GOT3 (cell line): ENCODE measurements at regions not wholly inside any gene's neighbourhood (a gene's known extent, or its start where the extent isn't known, plus 50 kb on each side); places are given as distances from the start of the nearest gene placed in this dataset.

ENCODE experiments used
- DNase-seq: peaks from one replicate; lab custom pipeline; 2025; ENCODE audit warnings: mixed read lengths; lab: John Stamatoyannopoulos, UW

DNA sequence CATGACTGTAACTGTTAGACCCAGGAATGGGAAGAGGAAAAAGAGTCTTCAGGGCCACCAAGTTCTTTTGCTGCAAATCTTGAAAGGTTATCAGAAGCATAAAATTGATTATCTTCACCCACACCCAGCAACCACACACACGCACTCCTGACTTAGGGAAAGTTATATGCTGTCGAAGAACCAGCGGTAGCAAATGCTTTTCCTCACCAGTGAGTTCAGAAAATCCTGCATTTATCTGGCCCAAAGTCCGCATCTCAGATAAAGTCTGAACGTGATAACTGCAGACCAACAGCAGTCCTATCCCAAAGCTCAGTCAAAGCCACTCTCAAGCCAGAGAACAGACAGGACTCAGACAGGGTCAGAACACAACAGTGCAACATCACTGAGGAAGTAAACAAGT, 115.6 kb downstream of the IRS2 start:
- DNase-seq = no peak

DNA sequence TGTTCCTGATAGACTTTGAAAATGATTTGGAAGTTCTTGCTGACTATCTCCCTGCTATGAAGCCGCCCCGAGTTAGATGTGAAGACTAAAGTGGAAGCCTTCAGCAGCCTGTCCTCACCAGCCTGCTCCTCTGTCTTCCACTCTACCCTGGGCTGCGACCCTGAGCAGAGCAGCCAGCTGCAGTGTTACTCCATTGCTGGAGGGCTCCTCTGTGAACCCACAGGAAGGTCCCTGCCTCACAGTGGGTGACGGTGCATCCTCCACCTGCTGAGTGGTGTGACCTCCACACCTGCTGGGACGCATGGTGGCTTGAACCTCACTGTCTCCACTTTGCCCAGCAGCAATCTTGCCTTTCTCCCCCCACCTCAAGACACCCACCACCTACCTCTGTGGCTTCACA, 116.4 kb downstream of the IRS2 start:
- DNase-seq = no peak

DNA sequence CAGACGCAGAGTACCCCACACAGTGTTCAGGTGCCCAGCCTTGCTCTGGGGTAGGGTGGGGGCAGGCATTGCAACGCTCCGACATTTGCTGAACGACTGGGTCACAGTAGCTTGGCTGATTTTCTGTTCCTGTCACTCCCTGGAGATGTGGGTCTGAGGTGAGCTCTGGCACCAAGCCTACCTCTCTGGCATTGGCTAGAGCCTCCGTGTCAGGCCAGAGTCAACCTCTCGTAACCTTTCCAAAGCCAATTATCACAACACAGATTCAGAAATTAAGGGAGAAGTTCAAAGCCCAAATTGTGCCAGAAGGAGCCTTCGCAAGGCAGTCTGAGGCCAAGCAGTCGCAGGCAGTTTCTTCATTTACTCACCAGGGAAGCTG, 117.2 kb downstream of the IRS2 start:
- DNase-seq = no peak

DNA sequence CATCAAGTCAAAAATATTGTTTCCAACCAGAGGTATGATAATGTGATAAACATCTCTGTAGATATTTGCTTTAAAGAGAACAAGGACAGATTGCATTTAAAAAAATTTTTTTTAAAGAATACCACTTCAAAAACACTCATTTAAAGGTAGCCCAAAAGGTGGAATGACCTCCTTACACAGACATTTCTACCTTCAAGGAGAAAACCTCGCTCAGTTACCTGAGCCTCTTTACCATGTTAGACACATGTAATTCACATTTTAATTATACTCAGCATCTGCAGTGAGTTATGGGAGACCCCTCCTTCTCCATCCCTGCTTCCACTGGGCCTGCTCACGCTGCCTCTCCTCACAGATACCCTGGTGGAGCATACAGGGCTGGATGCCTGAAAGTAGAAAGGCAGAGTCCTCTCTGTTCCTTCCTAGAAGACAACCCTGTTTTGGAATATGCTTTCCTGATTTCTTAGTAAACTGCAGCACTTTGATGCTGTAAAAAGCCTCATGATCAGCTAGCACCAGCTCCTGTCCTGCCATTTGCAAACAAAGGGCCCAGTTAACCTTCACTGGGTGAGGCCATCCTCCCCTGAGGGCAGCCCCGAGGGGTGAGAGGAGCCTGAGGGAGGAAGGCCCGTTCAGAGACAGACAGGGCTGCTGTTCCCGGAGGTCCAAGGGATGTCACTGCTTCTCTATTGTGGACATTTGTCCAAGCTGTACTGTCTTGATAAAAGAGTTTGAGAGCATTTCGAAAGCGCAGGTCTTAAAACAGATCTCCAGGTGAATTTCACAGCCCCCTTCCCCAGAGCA, 117.8 kb downstream of the IRS2 start:
- no peak for DNase-seq

DNA sequence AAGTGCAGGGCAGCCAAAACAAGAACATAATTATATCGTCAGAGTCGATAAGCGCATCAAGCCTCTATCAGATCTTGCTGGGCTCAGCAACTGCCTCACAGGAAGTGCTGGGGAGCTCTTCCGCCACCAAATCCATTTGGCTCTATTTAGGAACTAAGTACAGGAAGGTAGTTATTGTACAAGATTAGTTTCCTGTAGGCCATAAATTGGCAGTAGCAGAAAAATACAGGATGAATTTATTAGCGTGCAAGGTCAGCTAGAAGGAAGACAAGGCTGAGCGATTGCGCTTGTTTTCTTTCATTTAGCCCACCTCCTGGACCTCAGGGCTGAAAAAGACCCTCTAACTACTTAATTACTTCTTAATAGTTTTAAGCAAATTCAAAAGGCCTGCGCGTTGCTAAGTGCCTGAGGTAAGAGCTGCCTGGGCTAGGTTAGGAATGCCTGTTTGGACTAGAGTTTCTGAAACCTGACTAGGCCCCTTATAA, 118.5 kb downstream of the IRS2 start:
- DNase-seq = no peak

DNA sequence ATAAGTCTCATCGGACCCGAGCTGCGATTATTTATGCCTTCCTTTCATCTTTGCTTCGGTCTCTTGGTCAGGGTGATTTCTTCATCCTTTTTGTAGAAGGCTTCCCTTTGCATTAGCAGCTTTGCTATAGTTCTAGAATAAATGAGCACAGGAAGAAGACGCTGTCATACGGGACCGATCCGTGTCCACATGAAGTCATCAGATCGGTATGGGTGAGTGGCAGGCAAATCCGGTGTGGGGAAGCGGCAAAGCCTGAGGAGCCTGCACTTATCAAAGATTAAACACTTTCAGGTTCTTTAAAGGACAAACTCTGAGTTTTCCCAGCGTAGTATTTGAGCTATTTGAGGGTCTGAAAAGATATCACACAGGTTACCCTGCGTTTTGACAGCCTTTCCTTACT, 119.3 kb downstream of the IRS2 start:
- no peak for DNase-seq

DNA sequence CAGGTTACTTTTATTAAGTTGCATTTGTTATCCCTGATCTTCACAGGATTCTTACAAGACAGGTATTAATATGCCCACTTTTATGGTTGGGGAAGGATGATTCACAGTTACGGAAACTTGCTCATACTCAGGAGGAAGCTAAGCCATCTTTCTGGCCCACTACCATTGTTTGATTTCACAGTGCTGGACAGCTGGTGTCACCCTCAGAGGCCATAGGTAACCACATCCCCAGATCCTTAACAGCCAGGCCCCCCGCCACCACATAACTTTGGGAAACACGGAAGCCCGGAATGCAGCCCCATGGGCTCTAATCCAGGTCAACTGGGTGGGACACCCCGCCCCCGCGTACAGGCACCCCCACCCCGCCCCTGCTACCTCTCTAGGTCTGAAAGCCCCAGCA, 119.7 kb downstream of the IRS2 start:
- DNase-seq = no peak

DNA sequence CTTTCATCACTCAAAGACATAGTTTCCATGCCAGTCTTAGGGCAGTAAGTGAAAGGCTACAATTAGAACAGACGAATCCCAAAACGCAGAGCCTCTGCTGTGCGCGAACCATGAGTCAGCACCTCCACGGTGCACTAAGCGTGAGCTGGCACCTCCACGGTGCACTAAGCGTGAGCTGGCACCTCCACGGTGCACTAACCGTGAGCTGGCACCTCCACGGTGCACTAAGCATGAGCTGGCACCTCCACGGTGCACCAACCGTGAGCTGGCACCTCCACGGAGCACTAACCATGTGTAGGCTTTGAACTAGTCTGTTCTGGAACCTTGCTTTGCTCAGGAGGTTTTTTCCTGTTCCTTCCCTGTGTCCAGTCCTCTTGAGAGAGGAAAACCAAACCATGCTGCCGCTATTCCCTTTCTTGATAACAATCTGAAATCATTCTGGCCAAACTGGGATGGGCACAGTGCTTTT, 120.6 kb downstream of the IRS2 start:
- no peak for DNase-seq

DNA sequence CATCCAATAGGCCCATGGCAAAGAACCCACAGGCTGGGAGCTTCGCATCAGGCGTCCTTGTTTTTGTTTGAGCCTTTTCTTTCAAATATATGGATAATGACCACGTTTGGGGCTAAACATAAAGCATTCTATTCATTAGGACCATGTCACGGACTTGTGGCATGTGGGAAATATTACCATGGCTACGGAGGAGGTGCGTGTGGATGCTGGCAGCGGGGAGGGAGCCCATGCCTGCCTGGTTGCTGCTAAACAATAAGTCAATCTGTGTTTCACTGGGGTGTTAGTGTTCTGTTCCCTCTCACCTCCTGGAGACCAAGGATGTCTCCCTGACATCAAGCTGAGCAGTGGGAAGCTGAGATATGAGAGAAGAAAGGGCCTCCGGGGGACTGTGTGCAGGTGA, 121.1 kb downstream of the IRS2 start:
- DNase-seq = no peak

DNA sequence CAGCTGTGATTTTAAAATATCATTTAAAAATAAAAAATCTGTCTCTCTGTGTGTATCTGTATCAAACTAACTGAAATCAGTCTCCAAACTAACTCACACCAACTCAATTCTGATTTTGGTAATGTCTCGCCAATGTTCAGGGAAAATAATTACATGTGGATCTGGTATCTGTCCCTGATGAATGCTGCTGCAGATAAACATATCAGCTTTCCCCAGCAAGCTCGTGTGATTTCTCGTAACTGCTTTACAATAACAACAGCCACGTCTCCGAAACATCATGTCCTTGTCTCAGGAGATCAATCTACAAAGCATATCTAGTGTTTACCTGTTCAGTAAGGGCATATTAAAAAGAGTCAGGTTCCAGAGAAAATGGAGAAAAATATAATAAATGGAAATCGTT, 129.0 kb downstream of the IRS2 start:
- DNase-seq = no peak

DNA sequence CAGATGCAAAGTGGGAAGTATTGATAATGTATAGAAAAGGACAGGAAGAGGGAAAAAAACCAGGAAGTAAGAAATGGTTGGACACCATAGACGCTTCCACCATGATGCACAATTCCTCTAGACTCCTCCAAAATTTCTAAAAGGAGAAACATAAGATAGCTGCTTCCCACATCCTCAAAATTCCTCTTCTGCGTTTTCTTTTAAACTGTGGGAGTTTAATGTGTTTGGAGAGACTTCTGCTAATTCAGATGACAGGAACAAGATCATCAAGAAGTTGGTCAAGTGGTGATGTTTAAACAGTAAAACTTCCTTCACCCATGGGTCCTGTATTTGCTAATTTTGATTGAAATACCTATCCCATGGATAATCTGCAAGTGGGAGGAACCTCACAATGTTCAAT, 130.2 kb downstream of the IRS2 start:
- no peak for DNase-seq

DNA sequence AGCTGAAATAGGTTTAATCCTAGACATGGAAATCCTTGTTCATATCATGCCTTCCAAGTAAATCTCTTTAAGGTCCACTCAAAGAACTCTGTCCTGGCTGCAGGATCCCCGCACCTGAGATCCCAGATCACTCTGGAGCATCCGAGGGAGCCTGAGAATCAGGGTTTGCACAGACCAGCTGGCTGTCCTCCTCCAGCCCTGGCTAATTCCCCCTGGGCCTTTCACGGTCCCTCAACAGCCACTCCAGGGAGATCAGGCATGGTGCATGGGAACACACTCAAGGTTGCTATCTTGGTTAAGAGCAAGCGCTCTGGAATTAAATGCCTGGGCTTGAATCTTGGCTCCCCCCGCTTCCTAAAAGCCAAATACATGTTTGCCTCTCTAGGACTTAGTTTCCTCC, 130.8 kb downstream of the IRS2 start:
- DNase-seq = no peak

DNA sequence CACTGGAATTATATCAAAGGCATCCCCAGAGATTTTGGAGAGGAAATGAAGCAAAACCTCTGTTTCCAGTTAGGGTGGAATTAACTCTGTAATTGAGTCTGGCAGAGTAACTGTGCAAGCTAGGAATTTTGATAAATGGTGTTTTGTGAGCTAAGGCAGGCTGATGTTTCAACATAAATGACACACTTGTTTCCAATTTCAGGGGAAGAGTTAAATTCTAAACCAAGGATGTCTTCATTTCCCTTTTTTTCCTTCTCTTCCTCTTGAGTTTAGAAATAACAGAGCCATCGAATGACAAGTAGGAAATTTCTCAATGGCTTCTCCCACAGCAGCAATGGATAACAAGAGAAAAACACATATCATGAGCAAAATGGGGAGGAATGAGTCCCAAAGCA, 131.2 kb downstream of the IRS2 start:
- DNase-seq = no peak

DNA sequence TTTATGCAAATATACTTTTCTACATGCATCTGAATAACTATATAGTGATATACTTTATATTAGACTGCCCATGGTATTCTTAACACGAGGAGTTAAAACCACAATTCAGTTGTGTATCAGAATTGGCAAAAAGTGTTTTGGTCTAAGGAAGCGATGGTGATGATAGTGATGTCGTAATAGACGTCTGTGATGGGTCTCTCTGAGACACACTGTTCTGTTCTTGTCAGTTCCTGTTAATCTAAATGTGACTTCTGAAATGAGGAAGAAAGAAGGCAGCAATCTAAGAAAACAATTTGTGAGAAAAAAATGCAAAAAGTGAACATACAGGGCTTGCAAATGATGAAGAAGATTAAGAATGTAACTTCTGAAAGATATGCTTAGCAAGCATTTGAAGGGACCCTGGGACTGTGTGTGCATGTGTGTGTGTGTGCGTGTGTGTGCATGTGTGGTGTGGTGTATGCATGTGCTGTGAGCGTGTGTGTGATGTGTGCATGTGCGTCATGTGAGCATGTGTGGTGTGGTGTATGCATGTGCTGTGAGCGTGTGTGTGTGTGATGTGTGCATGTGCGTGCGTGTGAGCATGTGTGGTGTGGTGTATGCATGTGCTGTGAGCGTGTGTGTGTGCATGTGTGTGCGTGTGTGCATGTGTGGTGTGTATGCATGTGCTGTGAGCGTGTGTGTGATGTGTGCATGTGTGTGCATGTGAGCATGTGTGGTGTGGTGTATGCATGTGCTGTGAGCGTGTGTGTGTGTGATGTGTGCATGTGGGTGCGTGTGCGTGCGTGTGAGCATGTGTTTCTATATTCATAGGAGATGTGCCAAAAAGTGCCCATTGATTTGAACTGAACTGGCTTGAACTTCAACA, 131.8 kb downstream of the IRS2 start:
- no peak for DNase-seq

DNA sequence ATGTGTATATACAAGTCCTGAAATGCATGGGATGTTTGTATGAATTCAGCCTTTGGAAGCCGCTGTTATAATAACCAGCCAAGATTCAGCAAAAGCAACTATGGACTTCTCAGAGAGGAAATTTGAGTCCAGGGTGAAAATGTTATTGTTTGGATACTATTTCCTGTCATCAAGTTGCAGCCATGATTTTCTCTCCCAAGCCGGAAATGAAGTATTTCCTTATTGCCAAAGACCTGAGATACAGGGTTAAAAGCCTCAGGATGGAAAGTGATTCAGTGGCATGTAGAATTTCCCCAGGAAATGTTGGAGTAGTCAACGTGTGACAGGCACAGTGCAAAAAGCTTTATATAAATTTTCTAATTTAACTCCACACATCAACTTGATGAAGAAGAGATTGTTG, 133.9 kb downstream of the IRS2 start:
- DNase-seq = no peak

DNA sequence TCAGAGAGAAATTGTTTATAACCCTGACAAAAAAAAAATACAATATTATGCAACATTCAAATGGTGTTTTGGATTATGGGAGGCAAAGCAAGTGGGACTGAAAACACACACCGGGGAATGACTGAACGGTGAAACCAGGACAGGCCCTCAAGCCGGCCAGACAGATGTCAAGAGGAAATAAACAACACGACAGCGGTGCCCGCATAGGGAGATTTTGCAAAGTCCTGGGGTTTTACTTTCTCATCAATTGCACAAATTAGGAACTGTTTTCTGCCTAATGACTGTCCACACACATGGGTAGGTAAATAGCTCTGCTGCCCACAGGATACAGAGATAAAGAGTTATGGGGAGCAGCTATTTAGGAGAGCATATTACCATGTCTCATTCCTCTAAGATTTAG, 134.5 kb downstream of the IRS2 start:
- DNase-seq = no peak

DNA sequence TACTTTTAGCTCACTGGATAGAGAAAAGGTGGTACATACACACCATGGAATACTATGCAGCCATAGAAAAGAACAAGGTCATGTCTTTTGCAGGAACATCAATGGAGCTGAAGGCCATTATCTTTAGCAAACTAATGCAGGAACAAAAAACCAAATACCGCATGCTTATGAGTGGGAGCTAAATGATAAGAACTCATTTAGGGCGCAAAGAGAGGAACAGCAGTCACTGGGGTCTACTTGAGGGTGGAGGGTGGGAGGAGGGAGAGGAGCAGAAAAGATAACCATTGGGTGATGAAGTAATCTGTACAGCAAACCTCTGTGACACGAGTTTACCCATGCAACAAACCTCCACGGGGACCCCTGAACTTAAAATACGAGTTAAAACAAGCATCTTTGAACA, 135.1 kb downstream of the IRS2 start:
- no peak for DNase-seq

DNA sequence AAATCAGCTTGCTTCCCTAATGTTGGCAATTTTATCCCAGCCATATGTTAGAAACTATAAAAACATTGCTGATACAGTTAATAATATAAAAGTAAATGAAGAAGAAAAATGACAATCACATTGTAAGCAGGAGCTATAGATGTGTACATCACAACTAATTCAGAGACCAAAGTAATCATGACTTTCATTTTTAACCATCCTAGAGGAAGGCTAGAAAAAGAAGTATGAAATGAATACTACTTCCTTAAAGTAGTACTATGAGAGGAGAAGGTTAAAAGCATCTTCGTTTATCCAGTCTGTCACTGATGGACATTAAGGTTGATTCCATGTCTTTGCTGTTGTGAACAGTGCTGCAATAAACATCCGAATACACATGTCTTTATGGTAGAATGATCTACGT, 135.5 kb downstream of the IRS2 start:
- DNase-seq = no peak

DNA sequence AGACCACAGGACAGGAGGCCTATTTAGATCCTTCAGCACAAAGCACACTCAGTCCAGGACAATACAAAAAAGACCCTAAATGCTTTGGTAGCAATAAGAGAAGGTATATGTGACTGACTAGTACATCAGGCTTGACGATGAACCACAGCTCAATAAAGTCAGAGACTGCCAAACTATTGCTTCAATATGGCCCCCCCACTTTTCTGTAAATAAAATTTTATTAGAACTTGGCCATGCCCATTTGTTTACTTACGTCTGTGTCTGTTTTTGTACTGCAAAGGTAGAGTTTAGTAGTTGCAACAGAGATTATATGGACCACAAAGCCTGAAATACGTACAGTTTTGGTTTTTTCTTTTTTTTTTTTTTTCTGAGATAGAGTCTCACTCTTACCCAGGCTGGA, 136.7 kb downstream of the IRS2 start:
- no peak for DNase-seq

DNA sequence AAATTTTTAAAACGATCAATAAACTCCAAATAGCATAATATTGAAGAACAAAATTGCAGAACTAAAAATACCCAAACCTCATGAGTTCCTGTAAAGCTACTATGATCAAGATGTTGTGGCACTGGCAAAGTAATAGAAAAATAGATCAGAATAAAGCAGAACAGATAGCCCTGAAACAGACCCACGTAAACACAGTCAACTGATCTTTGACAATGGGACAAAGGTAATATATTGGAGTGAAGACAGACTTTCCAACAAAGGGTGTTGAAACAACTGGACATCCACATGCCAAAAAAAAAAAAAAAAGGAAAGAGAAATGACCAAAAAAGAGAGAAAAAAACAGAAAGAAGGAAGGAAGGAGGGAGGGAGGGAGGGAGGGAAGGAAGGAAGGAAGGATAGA, 138.7 kb downstream of the IRS2 start:
- no peak for DNase-seq

DNA sequence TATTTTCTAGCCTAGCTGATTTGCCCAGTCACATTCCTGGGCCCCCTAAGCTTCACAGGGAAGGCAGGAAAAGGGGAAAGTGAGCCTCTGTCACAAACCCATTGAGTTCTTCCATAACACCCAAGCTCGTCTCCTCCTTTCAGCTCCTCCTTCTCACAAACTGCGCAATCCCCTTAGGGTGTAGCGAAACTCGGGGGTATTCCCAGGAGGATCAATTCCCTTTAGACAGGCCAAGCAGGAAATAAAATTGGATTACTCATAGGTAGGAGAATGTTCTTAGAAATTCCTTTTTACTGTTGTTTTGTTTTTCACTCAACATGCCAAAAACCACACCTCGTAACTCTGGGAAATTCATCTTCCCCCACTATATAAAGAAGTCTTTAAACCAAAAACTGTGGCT, 139.3 kb downstream of the IRS2 start:
- no peak for DNase-seq

DNA sequence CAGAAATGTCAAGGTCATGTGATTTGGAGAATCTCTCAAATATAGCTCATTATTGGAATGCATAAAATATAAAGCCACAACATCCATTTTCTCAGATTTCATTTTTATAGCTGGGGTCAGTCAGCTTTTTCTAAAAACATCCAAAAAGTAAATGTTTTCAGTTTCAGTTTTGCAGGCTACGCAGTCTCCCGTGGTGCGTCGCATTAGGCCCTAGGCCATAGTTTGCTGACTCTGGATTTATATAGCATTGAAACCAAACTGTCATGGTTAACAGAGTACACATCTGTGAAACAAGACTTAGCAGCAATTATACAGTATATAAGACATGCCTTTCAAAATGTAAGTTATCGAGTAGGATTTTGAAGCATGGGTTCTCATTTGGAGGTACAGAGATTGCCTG, 140.0 kb downstream of the IRS2 start:
- no peak for DNase-seq

DNA sequence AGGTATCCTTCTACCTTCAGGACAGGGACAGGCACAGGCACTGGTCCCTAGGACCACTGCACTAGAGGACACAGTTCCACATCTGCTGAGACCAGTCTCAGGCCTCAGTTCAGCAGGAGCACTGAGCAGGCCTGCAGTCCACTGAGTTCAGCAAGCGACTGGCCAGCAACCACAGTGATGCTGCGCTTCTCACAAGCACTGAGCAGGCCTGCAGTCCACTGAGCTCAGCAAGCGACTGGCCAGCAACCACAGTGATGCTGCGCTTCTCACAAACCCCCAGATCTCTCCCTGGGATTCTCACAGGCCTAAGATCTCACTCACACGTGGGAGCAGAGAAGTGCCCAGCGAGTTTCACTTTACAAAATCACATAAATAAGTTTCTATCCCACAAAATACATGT, 140.6 kb downstream of the IRS2 start:
- DNase-seq = no peak
